ENCODE measurements at regions not wholly inside any gene's neighbourhood (a gene's known extent, or its start where the extent isn't known, plus 50 kb on each side); places are given as distances from the start of the nearest gene placed in this dataset.

DNA sequence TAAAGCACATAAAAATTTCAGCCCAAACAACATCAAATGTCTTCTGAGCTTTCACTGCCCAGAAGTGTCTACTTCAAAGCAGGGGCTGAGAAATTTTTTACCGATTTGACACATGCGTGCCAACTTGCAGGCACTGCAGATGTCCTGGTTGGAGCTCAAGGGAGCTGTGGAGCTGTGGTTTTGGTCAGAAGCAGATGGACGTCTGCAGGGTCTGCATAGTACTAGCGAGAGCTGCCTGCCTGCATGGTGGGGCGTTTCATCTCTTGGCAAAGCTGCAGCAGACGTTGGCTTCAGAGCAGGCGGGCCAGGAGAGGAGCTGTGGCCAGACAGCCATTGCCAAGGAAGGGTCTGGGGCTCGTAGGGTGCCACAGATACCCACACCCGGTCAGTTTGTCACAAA, 296.7 kb downstream of the GLRX3 start:
- no peak overlapping the region for H2AFZ ChIP-seq (ENCODE audit: low read length)
- no peak overlapping the region for H3K4me2 ChIP-seq (ENCODE audit: low read length)
- POLR2A ChIA-PET, result no interaction called here
- CTCF ChIA-PET (ENCODE audit: unreplicated experiment), result no interaction called here
- no peak for DNase-seq (ENCODE audit: low spot score)
- H3K27ac ChIP-seq (ENCODE audit: low read depth, low read length, poor library complexity, severe bottlenecking), result no peak overlapping the region
- TF ChIP-seq, protein P1, sequence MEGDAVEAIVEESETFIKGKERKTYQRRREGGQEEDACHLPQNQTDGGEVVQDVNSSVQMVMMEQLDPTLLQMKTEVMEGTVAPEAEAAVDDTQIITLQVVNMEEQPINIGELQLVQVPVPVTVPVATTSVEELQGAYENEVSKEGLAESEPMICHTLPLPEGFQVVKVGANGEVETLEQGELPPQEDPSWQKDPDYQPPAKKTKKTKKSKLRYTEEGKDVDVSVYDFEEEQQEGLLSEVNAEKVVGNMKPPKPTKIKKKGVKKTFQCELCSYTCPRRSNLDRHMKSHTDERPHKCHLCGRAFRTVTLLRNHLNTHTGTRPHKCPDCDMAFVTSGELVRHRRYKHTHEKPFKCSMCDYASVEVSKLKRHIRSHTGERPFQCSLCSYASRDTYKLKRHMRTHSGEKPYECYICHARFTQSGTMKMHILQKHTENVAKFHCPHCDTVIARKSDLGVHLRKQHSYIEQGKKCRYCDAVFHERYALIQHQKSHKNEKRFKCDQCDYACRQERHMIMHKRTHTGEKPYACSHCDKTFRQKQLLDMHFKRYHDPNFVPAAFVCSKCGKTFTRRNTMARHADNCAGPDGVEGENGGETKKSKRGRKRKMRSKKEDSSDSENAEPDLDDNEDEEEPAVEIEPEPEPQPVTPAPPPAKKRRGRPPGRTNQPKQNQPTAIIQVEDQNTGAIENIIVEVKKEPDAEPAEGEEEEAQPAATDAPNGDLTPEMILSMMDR (conservative IDR thresholded peaks at IDR 0.05; ENCODE audit: low read length), result no peak
- TF ChIP-seq EZH2phosphoT487 (IDR thresholded peaks at IDR 0.05; ENCODE audit: borderline replicate concordance, low read depth, low read length), result no peak
- no peaks in the 10 kb centered on the region for H3K9me3 ChIP-seq (ENCODE audit: low read length)
- H3K9me2 ChIP-seq (ENCODE audit: insufficient read depth, low read length), result no peaks in the 10 kb centered on the region
- no peaks in the 10 kb centered on the region for H3K79me2 ChIP-seq (ENCODE audit: insufficient read depth, low read depth, low read length)
- H3K36me3 ChIP-seq (ENCODE audit: insufficient read depth, low read length), result no peaks in the 10 kb centered on the region
- H4K20me1 ChIP-seq (ENCODE audit: insufficient read depth, low read length), result no peaks in the 10 kb centered on the region
- no TSS peak for BruUV-seq (replicated peaks)
- H3K4me1 ChIP-seq (ENCODE audit: insufficient read depth, low read length, poor library complexity, severe bottlenecking), result no peaks in the 10 kb centered on the region
- no peak overlapping the region for H3K4me3 ChIP-seq (ENCODE audit: low read depth, low read length, poor library complexity, severe bottlenecking)
- intact Hi-C loops (cut with micrococcal nuclease; ENCODE audit: unreplicated experiment), result no loop called here

DNA sequence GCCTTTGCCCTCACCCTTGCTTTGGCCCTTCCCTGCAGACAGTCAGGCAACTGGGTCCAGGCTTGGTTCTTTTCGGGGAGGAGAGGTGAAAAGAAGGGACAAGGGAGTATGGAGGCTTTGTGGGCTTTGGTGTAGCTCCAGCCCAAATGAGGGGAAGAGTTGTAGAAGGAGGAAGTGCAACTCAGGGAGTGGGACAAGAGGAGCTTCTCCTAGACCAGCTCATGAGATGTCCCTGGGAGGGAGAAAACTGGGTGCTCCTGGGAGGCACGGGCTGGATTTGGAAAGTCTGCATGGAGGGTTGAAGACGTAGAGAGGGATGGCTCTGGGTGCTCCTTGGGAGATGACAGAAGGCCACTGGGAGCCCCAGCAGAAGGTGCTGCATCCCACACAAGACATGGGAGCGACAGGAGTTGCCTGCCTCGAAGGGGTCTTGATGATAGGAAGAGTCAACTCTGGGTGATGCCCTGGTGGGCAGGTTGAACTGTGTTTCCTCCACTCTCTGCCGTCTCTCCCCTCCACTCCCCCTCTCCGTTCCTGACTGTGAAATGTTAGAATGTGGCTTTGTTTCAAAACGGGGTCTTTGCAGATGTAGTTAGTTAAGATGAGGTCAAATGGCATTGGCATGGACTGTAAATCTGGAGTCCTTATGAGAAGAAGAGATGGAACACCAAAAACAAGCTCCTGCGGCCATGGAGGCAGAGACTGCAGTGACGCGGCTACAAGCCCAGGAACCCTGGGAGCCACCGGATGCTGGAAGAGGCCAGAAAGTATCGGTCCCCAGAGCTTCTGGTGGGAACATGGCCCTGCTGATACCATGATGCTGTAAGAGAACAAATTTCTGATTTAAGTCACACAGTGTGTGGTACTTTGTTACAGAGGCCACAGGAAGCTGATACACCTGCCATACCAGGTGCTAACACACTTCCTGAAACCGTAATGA, 298.5 kb downstream of the GLRX3 start:
- DNase-seq (ENCODE audit: low spot score), result no peak
- Histone ChIP-seq H4K20me1 (ENCODE audit: insufficient read depth, low read length) (no peaks in the 10 kb centered on the region), H3K4me1 (ENCODE audit: insufficient read depth, low read length, poor library complexity, severe bottlenecking) (no peaks in the 10 kb centered on the region), H3K36me3 (ENCODE audit: insufficient read depth, low read length) (no peaks in the 10 kb centered on the region), H3K9me2 (ENCODE audit: insufficient read depth, low read length) (no peaks in the 10 kb centered on the region), H3K79me2 (ENCODE audit: insufficient read depth, low read depth, low read length) (no peaks in the 10 kb centered on the region), H3K4me3 (ENCODE audit: low read depth, low read length, poor library complexity, severe bottlenecking) (no peak overlapping the region), H3K27ac (ENCODE audit: low read depth, low read length, poor library complexity, severe bottlenecking) (no peak overlapping the region), H3K9me3 (ENCODE audit: low read length) (no peaks in the 10 kb centered on the region), H2AFZ (ENCODE audit: low read length) (no peak overlapping the region), H3K4me2 (ENCODE audit: low read length) (no peak overlapping the region)
- no TSS peak for BruUV-seq (replicated peaks)
- intact Hi-C loops (cut with micrococcal nuclease; ENCODE audit: unreplicated experiment), result no loop called here
- TF ChIP-seq EZH2phosphoT487 (IDR thresholded peaks at IDR 0.05; ENCODE audit: borderline replicate concordance, low read depth, low read length), result no peak
- TF ChIP-seq, protein P1 (conservative IDR thresholded peaks at IDR 0.05; ENCODE audit: low read length), result no peak
- ChIA-PET CTCF (ENCODE audit: unreplicated experiment) (no interaction called here), POLR2A (interaction anchor here (0.7 kb wide), 2 partner anchors 20 to 23 kb away, joined by 3 read pairs; no protein-coding TSS in a partner anchor)

DNA sequence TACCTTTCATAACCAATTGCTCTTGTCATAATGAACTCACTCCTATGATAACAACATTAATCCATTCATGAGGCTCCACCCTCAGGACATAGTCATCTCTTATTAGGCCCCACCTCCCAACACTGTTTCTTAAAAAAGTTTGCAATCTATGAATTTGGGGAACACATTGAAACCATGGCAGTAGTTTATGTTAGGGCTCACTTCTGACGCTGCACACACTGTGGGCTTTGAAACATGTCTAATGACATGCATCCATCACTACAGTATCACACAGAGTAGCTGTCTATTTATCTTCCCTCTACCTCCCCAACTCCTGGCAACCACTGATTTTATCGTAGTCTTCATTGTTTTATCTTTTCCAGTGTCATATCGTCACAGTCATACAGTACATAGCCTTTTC, 299.8 kb downstream of the GLRX3 start:
- Histone ChIP-seq H3K4me3 (ENCODE audit: low read depth, low read length, poor library complexity, severe bottlenecking) (no peak overlapping the region), H2AFZ (ENCODE audit: low read length) (no peak overlapping the region), H3K4me2 (ENCODE audit: low read length) (no peak overlapping the region), H4K20me1 (ENCODE audit: insufficient read depth, low read length) (no peaks in the 10 kb centered on the region), H3K9me2 (ENCODE audit: insufficient read depth, low read length) (no peaks in the 10 kb centered on the region), H3K4me1 (ENCODE audit: insufficient read depth, low read length, poor library complexity, severe bottlenecking) (no peaks in the 10 kb centered on the region), H3K79me2 (ENCODE audit: insufficient read depth, low read depth, low read length) (no peaks in the 10 kb centered on the region), H3K27ac (ENCODE audit: low read depth, low read length, poor library complexity, severe bottlenecking) (no peak overlapping the region), H3K36me3 (ENCODE audit: insufficient read depth, low read length) (no peaks in the 10 kb centered on the region), H3K9me3 (ENCODE audit: low read length) (no peaks in the 10 kb centered on the region)
- CTCF ChIA-PET (ENCODE audit: unreplicated experiment), result no interaction called here
- no TSS peak for BruUV-seq (replicated peaks)
- no peak for DNase-seq (ENCODE audit: low spot score)
- intact Hi-C loops (cut with micrococcal nuclease; ENCODE audit: unreplicated experiment), result no loop called here
- POLR2A ChIA-PET, result interaction anchor here (0.6 kb wide), 1 partner anchor 50 kb away, joined by 3 read pairs; no protein-coding TSS in a partner anchor
- TF ChIP-seq, protein P1 (conservative IDR thresholded peaks at IDR 0.05; ENCODE audit: low read length), result no peak
- TF ChIP-seq EZH2phosphoT487 (IDR thresholded peaks at IDR 0.05; ENCODE audit: borderline replicate concordance, low read depth, low read length), result no peak
